HCT116 (cell line): ENCODE measurements at regions not wholly inside any gene's neighbourhood (a gene's known extent, or its start where the extent isn't known, plus 50 kb on each side); places are given as distances from the start of the nearest gene placed in this dataset.

Source experiments
- CEBPB ChIP-seq: IDR thresholded peaks from 2 replicates; pipeline ENCODE4 v1.6.1; 2012; ENCODE audit warnings: low read depth
- MAX ChIP-seq: IDR thresholded peaks from 2 replicates; pipeline ENCODE4 v1.6.1; 2012
- POLR2A ChIP-seq: IDR thresholded peaks from 2 replicates; pipeline ENCODE4 v1.7.0; 2011; ENCODE audit warnings: borderline replicate concordance; ENCODE audit not compliant: insufficient read depth, insufficient read length; ENCODE audit errors: extremely low read depth
- POLR2AphosphoS5 ChIP-seq: IDR thresholded peaks from 2 replicates; pipeline ENCODE4 v1.6.1; 2011; ENCODE audit warnings: mild to moderate bottlenecking, low read depth, low read length, moderate library complexity
- SIN3A ChIP-seq: IDR thresholded peaks from 2 replicates; pipeline ENCODE4 v1.6.1; 2012; ENCODE audit warnings: low read depth
- TCF7L2 ChIP-seq: IDR thresholded peaks from 2 replicates; pipeline ENCODE4 v1.7.0; 2011; ENCODE audit warnings: borderline replicate concordance, inconsistent platforms; ENCODE audit not compliant: insufficient read depth, insufficient read length; ENCODE audit errors: extremely low read depth
- TF ChIP-seq, protein P1 (sequence below), 3 experiments: fragments of 200-600 bp in 1 of 3; sonication (generic) in 1 of 3; IDR thresholded peaks in 2 of 3; conservative IDR thresholded peaks in 1 of 3; 2 replicates each; pipeline ENCODE4 v1.5.1; 2012 to 2017; ENCODE audit warnings: low read depth in 2 of 3, low read length in 2 of 3, antibody characterized with exemption in 1 of 3, borderline replicate concordance in 1 of 3, control low read depth in 1 of 3, mild to moderate bottlenecking in 1 of 3, mixed read lengths in 1 of 3, mixed run types in 1 of 3, moderate library complexity in 1 of 3; ENCODE audit not compliant: insufficient read depth in 1 of 3

DNA sequence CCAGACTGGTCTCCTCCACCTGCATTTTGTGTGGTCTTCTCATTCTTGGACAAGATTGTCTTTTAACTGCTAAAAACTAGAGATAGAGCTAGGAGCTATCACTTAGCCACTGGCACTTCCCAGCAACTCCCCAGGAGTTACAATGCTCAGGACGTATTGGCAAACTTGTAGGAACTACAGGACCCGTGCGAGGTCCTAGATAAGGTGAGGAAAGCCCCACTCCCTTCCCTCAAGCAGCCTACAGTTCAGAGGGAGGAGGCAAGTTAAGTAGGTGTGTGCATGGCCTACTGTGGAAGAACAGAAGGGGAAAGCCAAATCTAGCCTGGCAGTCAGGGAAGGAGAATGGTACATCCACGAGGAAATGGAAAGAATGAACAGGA, 504.7 kb upstream of the PROK2 start:
- TF ChIP-seq, protein P1, sequence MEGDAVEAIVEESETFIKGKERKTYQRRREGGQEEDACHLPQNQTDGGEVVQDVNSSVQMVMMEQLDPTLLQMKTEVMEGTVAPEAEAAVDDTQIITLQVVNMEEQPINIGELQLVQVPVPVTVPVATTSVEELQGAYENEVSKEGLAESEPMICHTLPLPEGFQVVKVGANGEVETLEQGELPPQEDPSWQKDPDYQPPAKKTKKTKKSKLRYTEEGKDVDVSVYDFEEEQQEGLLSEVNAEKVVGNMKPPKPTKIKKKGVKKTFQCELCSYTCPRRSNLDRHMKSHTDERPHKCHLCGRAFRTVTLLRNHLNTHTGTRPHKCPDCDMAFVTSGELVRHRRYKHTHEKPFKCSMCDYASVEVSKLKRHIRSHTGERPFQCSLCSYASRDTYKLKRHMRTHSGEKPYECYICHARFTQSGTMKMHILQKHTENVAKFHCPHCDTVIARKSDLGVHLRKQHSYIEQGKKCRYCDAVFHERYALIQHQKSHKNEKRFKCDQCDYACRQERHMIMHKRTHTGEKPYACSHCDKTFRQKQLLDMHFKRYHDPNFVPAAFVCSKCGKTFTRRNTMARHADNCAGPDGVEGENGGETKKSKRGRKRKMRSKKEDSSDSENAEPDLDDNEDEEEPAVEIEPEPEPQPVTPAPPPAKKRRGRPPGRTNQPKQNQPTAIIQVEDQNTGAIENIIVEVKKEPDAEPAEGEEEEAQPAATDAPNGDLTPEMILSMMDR (IDR thresholded peaks at IDR 0.05 in 2 of 3, conservative IDR thresholded peaks at IDR 0.05 in 1 of 3; ENCODE audit: borderline replicate concordance in 1 of 3, insufficient read depth in 1 of 3, low read depth in 2 of 3, low read length in 2 of 3): no peak
- no peak for TF ChIP-seq CEBPB
- TF ChIP-seq MAX: no peak
- no peak for TF ChIP-seq TCF7L2
- TF ChIP-seq POLR2A: no peak
- TF ChIP-seq POLR2AphosphoS5: no peak
- no peak for TF ChIP-seq SIN3A
